ENCODE measurements at regions not wholly inside any gene's neighbourhood (a gene's known extent, or its start where the extent isn't known, plus 50 kb on each side); places are given as distances from the start of the nearest gene placed in this dataset.

DNA sequence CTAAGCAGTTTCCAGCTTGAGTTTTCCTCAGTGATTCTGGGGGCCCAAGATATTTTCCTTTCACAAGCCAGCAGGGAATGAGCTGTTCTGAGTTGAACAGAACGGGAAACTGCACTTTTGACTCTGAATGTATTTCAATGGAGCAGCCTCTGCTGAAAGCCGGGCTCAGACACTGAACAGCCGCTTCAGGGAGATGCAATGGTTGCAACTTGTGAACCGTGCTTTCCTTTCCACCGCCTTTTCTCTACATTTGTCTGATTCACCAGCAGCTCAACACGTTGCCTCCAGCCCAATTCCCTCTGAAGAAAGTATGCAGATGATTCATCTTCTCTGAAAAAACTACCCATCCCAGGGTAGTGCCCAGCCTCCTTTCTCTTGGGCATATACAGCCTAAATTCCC, 119.3 kb upstream of the PKDCC start:
- DNase-seq (ENCODE audit: low spot score in 2 of 2) (no peak), FAIRE-seq (no peak)

DNA sequence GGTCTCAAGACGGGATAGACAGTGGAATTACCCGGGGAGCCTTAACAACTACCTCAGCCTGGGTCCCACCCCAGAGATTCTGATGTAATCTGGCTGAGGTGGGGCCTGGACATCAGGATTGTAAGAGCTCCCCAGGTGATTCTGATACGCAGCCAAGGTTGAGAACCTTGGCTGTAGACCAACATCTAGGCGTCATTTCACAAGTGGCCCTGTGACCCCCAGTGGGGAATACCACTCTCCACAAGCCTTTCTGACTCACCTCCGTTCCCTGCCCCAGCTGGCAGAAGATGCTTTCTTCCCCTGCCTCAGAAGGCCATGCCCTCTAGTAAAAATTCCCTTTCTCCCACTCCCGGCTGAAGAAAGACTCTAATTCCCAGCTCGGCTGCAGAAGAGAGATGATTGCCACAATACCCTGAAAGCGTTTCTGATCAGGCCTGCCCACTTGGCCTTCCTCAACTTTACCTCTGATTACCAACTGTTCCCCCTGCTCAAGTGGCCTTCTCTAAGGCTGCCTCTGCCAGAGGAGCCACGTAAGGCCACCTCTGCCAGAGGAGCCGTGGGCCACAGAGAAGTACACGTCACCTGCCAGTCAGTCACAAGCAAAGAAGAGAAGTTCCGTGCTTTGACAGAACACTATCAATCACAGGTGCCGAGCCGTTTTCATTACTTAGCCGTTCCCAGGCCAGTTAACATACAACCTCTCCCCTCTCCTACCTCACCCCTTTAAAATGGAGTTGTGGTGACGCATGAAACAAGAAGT, 116.8 kb upstream of the PKDCC start:
- FAIRE-seq (no peak), DNase-seq (ENCODE audit: low spot score in 2 of 2) (no peak)

DNA sequence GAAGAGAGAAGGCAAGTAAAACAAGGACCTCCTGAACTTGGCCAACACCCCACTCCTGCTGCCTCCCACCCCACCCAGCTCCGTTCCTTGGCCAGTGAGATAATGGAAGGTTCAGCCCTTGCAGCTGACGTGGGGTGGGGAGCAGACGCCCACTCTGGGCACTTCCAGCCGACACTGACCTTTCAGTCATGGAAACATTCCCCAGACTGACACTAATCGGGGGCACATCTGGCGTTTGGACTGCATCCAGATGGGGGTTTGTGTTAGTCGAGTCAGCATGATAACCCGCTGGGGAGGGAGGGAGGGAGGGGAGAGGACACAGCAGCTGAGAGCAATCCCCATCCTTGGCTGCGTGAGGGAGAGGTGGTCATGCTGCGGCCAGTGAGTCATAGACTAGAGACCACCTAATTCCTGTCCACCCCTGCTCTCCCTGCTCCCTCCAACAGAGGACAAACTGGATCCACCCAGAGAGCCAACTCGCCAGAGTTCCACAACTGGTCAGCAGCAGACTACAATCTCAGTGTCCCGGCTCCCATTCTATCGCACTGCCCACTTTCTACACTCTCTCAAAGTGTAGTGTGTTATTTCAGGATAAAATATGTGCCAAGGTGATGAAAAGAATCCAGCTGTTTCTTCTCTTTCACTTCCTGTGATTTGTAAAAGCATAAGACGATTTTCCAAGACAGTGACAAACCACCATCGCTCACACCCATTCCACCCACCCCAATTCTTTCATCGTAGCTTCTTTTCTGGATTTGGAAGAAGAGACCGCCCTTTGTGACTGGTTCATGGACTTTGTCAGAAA, 115.4 kb upstream of the PKDCC start:
- FAIRE-seq (no peak), DNase-seq (ENCODE audit: low spot score in 2 of 2) (no peak)

DNA sequence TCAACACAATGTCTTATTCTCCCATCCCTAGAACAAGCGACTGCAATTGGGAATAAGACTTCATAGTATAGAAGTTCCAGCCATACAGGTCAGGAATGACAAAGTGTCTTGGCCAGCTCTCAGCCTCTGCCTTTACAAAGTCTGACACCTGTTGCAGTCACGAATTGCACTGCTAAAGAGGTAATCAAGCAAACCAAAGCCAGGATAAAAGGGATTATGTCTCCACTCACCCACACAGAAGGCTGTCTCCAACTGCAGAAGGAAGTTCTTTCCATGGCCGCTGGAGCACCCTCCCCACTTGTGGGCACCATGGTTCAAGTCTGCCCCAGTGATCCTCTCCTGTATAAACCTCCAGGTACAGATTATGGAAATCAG, 114.8 kb upstream of the PKDCC start:
- FAIRE-seq = no peak

DNA sequence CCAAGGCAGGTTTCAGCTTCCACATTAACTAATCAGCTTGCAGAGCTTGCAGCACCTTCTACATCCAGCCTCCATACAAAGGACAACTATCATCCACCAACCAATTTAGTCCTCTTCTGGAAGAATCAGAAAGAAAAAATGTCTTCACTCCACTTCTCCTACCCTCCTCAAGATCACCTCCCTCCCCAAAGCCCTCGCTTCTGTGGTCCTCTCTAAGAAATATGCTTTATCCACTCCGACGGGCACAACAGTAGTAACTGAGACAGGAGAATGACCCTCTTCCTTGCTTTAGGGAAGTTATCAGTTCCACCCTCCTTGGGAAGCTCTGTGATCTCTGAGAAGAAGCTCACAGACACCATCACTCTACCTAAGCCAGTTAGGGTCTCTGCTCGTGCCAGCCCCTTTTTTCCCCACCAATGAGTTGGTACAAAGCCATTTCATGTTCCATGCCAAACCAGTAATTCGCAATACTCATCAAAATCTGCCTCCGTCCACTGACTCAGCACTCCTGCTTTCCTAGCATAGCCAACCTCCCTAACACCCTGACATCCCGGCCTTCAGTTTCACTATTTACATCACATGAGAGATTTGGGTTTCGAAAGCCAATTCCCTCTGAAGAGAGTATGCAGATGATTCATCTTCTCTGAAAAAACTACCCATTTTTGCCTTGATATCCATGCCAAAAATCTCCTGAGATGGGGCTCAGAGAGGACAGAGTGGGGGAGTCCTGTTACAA, 114.1 kb upstream of the PKDCC start:
- no peak for FAIRE-seq
- DNase-seq (ENCODE audit: low spot score in 2 of 2) = no peak

More for the DNA sequence above, 114.8 kb upstream of the PKDCC start:
- no peak for DNase-seq (ENCODE audit: low spot score in 2 of 2)

DNA sequence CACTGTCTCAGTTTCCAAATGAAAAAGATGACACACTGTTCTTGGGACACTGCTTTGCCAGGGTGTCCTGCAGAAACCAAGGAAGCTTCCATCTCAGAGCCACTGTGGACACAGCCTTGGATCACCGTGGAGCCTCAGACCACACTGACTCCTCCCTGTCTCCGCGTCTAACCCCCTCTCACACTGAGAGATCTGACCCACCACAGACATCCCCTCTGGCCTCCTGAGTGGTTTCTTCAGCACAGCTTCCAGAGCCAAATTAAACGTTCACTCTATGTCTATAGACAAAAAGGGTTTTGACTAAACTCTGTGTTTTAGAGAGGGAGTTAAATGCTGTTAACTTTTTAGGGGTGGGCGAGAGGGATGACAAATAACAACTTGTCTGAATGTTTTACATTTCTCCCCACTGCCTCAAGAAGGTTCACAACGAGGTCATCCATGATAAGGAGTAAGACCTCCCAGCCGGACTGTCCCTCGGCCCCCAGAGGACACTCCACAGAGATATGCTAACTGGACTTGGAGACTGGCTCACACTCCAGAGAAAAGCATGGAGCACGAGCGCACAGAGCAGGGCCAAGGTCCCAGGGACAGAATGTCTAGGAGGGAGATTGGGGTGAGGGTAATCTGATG, 113.4 kb upstream of the PKDCC start:
- DNase-seq (ENCODE audit: low spot score in 2 of 2) = no peak
- FAIRE-seq = no peak

DNA sequence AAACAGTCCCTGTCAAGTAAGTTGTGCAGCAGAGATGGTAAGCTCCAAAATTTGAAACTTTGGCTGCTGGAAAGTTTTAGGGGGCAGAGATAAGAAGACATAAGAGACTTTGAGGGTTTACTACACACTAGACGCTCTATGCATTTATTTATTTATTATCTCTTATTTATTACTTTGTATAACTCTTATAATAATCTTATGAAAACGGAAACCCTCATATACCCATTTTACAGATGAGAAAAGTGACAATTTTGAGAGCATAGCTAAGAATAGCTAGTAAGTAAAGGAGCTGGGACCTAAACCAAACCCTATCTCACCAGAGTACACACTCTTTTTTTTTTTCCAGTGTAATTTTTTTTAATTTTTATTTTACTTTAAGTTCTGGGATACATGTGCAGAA, 112.8 kb upstream of the PKDCC start:
- FAIRE-seq = no peak
- no peak for DNase-seq (ENCODE audit: low spot score in 2 of 2)

DNA sequence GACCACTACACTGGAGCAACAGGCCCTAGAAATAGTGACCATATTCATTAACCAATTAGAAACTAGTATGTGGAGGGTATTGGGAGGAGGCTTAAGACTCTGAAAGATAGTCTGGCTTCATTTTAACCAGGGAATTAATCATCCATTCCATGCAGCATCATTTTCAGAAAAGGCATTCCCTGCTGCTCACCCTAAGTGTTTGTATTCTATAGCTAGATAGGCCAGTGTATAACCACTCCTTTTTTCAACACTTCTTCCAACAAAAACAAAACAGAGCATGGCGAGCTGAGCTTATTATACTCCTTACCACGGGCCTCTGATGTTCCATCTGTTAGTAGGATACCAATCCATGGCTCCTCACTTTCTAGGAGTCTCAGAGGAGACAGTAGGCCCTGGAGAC, 112.0 kb upstream of the PKDCC start:
- no peak for FAIRE-seq
- DNase-seq (ENCODE audit: low spot score in 2 of 2) = no peak

DNA sequence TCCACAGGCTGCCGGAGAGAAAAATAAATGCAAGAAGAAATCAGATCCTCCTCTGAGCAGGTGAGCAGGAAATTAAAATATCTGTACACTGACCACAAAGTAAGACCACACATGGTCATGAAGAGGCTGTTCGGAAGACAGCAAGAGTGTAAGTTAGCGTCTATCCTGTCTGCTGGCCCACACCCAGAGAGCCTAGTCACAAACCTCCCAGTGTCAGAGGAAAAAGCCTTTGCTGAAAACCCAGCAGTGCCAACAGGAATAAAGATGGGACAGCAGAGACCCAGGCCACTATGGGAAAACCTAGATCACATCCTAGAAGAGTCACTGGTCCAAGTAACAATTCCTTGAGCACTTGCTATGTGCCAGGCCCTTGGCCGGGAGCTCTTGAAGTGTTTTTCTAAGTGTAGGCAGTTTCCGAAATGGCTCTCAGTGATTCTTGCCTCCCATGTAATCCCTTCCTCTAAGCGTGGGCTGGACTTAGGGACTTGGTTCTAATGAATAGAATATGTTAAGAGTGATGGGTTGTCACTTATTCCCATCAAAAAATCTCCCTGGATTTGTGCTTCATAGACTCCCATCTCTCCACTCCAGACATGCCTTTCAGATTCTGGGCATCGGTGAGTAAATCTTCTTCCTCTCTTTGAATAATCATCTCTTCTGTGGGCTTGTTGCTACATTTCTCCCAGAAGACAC, 110.9 kb upstream of the PKDCC start:
- DNase-seq (ENCODE audit: low spot score in 2 of 2) (no peak), FAIRE-seq (no peak)

DNA sequence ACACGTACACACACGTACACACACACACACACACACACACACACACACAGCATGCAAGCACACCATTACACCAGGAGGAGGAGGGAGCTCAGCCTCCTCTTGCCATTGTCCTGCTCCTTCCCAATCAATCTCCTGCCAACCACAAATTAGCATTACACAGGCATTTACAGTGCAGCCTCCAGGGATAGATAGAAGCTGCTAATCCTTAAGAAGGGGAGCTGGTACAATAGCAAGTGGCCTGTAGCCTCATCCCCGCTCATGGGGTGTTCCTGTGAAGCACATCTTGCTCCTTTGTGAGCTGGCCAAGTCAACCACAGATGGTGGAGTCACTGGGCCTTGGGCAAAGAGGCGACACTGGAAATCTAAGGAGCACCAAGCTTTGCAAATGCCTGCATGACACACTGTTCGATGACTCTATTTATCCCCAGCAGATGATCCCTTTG, 110.3 kb upstream of the PKDCC start:
- FAIRE-seq (no peak), DNase-seq (ENCODE audit: low spot score in 2 of 2) (no peak)

DNA sequence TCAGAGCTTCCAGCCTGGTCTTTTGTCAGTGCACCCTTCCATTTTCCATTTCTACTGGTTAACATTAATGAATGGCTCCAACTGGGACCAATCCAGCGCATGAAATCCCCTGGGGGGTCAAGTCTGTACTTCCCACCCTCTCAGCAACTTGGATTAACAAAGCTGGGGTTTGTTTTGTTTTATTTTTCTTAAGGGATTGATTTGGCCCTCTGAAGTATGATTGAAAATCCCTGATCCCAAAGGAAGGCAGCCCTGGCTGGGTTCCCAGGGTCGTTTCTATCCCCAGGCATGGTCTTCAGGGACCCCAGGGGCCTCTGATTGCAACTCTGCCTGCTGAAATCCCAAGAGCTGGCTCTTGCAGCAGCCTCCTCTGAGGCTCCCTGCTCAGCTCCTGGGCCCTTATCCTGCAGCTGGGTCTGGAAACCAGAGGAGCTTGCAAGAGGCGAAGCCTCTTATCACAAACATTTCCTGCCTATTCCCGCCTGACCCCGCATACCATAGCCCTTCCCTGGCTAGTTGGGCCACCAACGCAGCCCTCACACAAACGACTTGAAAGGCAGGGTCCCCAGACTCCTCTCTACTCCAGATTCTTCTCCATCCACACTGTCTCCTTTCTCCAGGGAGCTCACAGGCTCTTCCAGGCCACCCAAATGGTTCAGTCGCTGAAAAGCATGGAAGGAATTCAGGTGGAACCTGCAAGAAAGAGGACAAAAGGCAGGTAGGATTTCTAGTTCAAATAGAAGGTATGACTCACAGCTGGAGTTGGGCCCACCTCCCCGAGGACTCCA, 109.7 kb upstream of the PKDCC start:
- FAIRE-seq (no peak), DNase-seq (ENCODE audit: low spot score in 2 of 2) (no peak)

DNA sequence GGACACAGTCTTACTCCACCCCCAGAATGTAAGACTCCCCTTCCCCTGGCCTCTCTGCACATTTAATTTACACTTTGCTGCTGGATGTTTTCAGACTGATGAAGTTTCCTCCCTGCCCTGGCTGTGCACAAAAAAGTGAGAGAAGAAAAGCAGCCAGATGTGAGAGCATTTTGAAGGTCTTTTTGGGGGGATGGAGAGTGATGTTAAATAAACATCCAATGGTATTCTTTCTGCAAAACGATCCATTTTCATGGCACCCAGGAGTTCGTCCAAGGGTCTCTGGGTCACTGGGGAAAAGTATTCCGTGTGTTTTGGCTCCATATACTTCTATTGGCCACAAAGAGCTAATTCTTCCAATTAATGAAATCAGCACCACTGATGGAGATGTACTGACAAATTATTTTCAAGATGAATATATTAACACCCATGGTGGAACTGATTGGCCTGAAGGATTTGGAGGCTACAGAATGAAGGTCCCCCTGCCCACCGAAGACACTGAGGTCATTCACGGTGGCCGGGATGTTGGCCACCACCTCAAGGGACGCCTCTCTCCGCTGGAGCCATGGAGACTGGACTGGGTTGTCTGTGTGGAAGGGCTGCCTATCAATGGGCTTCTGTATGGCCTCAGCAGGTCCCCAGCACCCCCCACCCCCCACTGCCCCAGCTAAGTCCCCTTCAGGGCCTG, 107.6 kb upstream of the PKDCC start:
- DNase-seq (ENCODE audit: low spot score in 2 of 2) (no peak), FAIRE-seq (no peak)

DNA sequence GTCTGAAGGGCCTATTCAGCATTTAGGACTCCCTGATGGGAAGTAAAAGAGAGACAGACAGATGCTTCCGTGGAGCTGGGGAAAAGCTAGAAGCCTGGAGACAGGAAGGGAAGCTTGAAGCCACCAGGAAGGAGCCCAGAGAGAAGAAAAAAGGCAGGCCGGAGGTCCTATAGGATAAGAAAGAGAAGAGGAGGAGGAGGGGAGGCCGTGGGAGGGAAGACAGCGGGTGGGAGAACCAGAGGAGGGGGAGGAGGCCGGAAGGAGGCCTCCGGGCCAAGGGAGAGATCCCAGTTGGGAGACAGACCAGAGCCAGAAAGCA, 107.1 kb upstream of the PKDCC start:
- FAIRE-seq (no peak), DNase-seq (ENCODE audit: low spot score in 2 of 2) (no peak)

DNA sequence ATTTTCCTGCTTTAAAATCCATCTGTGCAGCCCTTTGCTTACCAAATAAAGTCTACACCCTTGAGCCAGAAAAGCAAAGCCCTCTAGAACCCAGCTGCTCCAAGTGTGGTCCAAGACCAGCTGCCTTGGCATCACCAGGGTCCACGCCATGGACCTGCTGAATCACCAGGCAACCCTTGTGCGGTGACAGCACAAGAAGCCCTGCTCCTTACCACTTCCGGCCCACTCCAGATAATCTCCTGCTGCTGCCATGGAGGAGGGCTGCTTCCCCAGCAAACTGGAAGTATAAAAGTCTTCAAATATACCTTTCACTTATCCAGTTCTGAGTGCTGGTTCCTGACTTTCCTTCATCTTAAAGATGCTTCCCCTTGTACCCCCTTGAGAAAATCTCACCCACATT, 106.0 kb upstream of the PKDCC start:
- DNase-seq (ENCODE audit: low spot score in 2 of 2) = no peak
- no peak for FAIRE-seq

DNA sequence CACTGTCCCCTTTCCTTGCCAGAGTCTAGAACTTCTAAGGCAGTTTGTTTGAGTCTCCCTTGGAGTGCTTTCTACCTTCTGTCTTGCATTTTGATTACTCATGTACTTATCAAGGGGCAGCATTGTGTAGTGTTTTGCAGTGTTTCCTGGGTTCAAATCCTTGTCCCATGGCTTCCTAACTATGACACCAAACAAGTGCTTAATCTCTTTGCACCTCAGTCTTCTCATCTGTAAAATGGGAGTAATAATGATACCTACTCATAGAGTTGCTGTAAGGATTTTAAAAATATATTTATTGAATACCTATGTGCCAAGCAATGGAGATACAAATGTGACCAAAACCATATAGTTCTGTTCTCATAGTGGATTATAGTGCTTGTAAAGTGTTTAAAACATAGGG, 105.5 kb upstream of the PKDCC start:
- no peak for DNase-seq (ENCODE audit: low spot score in 2 of 2)

DNA sequence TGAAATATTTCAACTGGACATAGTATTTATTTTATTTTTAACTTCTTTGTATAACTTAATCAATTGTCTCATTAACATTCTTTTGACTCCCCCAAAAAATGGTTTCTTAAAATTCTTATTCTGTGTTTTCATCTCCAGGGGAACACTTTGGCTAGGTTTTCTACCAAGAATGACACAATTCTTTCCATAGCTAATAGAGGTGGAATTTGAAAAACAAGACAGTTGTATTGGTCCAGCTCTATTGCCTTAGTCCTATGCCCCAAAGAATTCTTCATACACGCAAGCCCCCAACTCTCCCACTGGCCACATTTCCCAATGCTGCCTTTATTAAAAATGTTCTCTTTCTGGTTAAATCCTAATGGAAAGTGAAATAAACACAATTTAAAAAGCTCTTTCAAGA, 104.7 kb upstream of the PKDCC start:
- FAIRE-seq = no peak
- no peak for DNase-seq (ENCODE audit: low spot score in 2 of 2)

More for the DNA sequence above, 105.5 kb upstream of the PKDCC start:
- FAIRE-seq = no peak

DNA sequence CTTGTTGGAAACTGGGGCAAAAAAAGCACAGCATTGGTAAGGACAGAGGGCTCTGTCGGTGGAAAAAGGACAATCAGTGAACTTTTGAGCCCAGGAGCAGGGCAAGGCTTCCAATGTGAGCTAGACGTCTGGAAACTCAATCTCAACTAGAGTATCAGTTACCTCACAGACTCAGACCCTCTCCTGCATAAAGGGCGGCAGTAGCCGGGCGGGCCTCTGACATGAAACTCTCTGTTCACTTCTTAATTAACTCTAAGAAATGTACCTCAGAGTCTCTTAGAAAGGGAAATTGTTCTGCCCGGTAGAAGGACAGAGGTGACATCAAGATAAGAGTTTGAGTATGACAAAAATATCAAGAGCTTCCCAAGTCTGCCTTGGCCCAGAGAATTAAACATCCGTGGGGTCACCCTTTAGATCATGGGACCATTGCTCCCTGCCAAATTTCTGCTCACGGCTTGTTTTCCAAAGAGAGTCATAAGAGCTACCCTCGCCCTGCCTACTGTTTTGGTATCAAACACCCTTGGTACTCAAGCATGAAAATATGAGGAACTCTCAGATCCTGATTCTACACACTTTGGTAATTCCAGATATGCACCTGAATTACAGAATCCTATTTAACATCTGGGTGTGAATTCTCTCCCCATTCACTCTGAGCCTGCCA, 103.5 kb upstream of the PKDCC start:
- DNase-seq (ENCODE audit: low spot score in 2 of 2) (no peak), FAIRE-seq (no peak)

DNA sequence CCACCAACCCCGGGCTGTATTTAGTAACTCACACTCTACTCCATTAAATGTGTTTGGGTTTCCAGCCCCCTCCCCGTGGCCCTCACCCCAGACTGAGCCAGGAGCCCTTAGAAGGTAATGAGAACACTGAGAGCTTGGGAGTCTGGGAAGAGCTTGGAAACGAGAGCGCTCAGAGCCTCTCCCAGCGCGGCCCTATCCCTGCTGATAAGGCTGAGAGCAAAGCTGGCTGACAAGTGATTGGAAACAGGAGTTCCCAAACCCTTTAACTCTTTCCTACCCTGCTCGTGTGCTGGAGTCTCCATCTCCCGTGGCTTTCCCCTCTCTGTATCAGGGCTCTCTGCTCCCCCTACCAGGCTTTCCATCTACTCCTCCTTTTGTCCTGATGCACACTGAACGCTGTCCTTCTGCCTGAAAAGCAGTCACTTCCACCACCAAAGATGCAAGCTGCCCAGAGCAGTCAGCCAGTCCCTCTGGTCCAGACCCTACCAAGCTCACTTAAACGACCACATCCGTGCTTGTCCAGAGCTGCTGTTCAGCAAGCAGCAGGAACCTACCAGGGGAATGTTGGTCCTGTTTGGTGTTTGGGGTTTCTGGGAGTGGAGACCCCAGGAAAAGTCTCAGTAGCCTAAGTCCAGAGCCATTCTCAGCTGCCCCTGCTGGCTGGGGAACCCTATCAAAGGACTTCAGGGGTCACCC, 100.0 kb upstream of the PKDCC start:
- DNase-seq (ENCODE audit: low spot score in 2 of 2) = no peak
- FAIRE-seq = no peak
